ENCODE measurements at regions not wholly inside any gene's neighbourhood (a gene's known extent, or its start where the extent isn't known, plus 50 kb on each side); places are given as distances from the start of the nearest gene placed in this dataset.

GRCh38 chr2:84088656-84089055 lies 370.4 kb downstream of the SUCLG1 start:
- peaks cover 3% of the 10 kb centered on the region for H3K27me3 Mint-ChIP-seq
- no peak overlapping the region for H3K4me3 Mint-ChIP-seq
- H3K4me1 Mint-ChIP-seq (ENCODE audit: unreplicated experiment) = no peaks in the 10 kb centered on the region
- DNase-seq (ENCODE audit: extremely low spot score, unreplicated experiment) = no peak
- no peaks in the 10 kb centered on the region for H3K36me3 Mint-ChIP-seq
- H3K9me3 Mint-ChIP-seq = no peaks in the 10 kb centered on the region
- TF ChIP-seq CTCF (conservative IDR thresholded peaks at IDR 0.05) = no peak
- no peak overlapping the region for H3K27ac Mint-ChIP-seq

- H3K4me3 Mint-ChIP-seq = no peak overlapping the region
- peaks cover 3% of the 10 kb centered on the region for H3K27me3 Mint-ChIP-seq
- DNase-seq (ENCODE audit: extremely low spot score, unreplicated experiment) = no peak
- H3K36me3 Mint-ChIP-seq = no peaks in the 10 kb centered on the region
- no peaks in the 10 kb centered on the region for H3K9me3 Mint-ChIP-seq
- no peak overlapping the region for H3K27ac Mint-ChIP-seq
- H3K4me1 Mint-ChIP-seq (ENCODE audit: unreplicated experiment) = no peaks in the 10 kb centered on the region
- TF ChIP-seq CTCF (conservative IDR thresholded peaks at IDR 0.05) = no peak
Observed at GRCh38 chr2:84085562-84085961, 373.5 kb downstream of the SUCLG1 start.

GRCh38 chr2:84084856-84085255 lies 374.2 kb downstream of the SUCLG1 start:
- Mint-ChIP-seq H3K27me3 (peaks cover 3% of the 10 kb centered on the region), H3K4me1 (ENCODE audit: unreplicated experiment) (no peaks in the 10 kb centered on the region), H3K36me3 (no peaks in the 10 kb centered on the region), H3K27ac (no peak overlapping the region), H3K9me3 (no peaks in the 10 kb centered on the region), H3K4me3 (no peak overlapping the region)
- DNase-seq (ENCODE audit: extremely low spot score, unreplicated experiment) = no peak
- TF ChIP-seq CTCF (conservative IDR thresholded peaks at IDR 0.05) = no peak

- Mint-ChIP-seq H3K4me3 (no peak overlapping the region), H3K4me1 (ENCODE audit: unreplicated experiment) (no peaks in the 10 kb centered on the region), H3K27ac (no peak overlapping the region), H3K27me3 (peaks cover 3% of the 10 kb centered on the region), H3K9me3 (no peaks in the 10 kb centered on the region), H3K36me3 (no peaks in the 10 kb centered on the region)
- no peak for DNase-seq (ENCODE audit: extremely low spot score, unreplicated experiment)
- no peak for TF ChIP-seq CTCF (conservative IDR thresholded peaks at IDR 0.05)
Observed at GRCh38 chr2:84083984-84084383, 375.1 kb downstream of the SUCLG1 start.

- Mint-ChIP-seq H3K27ac (no peak overlapping the region), H3K4me1 (ENCODE audit: unreplicated experiment) (no peaks in the 10 kb centered on the region), H3K27me3 (peaks cover 4% of the 10 kb centered on the region), H3K9me3 (no peaks in the 10 kb centered on the region), H3K36me3 (no peaks in the 10 kb centered on the region), H3K4me3 (no peak overlapping the region)
- no peak for TF ChIP-seq CTCF (conservative IDR thresholded peaks at IDR 0.05)
- DNase-seq (ENCODE audit: extremely low spot score, unreplicated experiment) = no peak
Observed at GRCh38 chr2:84078471-84078870, 380.6 kb downstream of the SUCLG1 start.

- Mint-ChIP-seq H3K9me3 (no peaks in the 10 kb centered on the region), H3K36me3 (no peaks in the 10 kb centered on the region), H3K27ac (no peak overlapping the region), H3K4me3 (no peak overlapping the region), H3K4me1 (ENCODE audit: unreplicated experiment) (no peaks in the 10 kb centered on the region), H3K27me3 (peaks cover 8% of the 10 kb centered on the region)
- DNase-seq (ENCODE audit: extremely low spot score, unreplicated experiment) = no peak
- peak; percentile 73 for TF ChIP-seq CTCF (conservative IDR thresholded peaks at IDR 0.05)
Observed at GRCh38 chr2:84077496-84077895, 381.6 kb downstream of the SUCLG1 start.
